ENCODE measurements at regions not wholly inside any gene's neighbourhood (a gene's known extent, or its start where the extent isn't known, plus 50 kb on each side); places are given as distances from the start of the nearest gene placed in this dataset.
"Not testable (repeated sequence)": the region's sequence is repeated elsewhere in the genome, so short reads cannot be mapped to it uniquely, and the experiment has no call there.

GRCh38 chr6:67952948-67953347, 682.1 kb upstream of the ADGRB3 start:
- H3K27ac ChIP-seq = no peak overlapping the region
- H3K4me3 ChIP-seq = no peak overlapping the region

GRCh38 chr6:67952121-67952520, 683.0 kb upstream of the ADGRB3 start:
- Histone ChIP-seq H3K27ac (no peak overlapping the region), H3K4me3 (no peak overlapping the region)

DNA sequence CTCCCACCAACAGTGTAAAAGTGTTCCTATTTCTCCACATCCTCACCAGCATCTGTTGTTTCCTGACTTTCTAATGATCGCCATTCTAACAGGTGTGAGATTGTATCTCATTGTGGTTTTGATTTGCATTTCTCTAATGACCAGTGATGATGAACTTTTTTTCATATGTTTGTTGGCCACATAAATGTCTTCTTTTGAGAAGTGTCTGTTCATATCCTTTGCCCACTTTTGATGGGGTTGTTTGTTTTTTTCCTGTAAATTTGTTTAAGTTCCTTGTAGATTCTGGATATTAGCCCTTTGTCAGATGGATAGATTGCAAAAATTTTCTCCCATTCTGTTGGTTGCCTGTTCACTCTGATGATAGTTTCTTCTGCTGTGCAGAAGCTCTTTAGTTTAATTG, 687.3 kb upstream of the ADGRB3 start:
- H3K4me3 ChIP-seq, H3K27ac ChIP-seq: not testable (repeated sequence)

- H3K27ac ChIP-seq = no peak overlapping the region
- no peak overlapping the region for H3K4me3 ChIP-seq
Measured at GRCh38 chr6:67935976-67936477, 699.1 kb upstream of the ADGRB3 start.

DNA sequence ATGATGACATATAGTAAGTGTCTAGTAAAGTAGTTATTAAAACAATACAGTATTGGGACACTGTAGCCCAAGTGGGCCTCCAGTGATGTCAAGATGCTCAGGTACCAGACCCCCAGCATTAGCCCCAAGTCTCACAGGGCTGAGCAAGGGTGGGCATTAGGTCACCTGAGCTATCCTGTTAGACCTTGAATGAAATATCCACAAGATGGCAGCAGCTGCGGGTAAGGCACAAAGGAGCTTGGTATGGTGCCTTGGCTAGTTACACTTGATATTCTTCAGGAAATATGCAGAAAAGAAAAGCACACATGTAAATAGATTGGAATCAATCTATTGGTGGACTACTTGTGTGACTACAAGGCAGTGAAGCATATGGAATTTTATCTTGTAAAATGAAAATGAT, 701.8 kb upstream of the ADGRB3 start:
- Histone ChIP-seq H3K27ac (no peak overlapping the region), H3K4me3 (no peak overlapping the region)

DNA sequence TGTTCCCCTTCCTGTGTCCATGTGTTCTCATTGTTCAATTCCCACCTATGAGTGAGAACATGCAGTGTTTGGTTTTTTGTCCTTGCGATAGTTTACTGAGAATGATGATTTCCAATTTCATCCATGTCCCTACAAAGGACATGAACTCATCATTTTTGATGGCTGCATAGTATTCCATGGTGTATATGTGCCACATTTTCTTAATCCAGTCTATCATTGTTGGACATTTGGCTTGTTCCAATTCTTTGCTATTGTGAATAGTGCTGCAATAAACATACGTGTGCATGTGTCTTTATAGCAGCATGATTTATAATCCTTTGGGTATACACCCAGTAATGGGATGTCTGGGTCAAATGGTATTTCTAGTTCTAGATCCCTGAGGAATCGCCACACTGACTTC, 712.5 kb upstream of the ADGRB3 start:
- not testable (repeated sequence) for H3K4me3 ChIP-seq, H3K27ac ChIP-seq

DNA sequence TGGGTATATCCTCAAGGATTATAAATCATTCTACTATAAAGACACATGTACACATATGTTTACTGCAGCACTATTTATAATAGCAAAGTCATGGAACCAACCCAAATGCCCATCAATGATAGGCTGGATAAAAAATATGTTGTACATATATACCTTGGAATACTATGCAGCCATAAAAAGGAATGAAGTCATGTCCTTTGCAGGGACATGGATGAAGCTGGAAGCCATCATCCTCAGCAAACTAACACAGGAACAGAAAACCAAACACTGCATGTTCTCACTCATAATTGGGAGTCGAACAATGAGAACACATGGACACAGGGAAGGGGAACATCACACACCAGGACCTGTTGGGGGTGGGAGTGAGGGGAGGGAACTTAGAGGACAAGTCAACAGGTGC, 715.0 kb upstream of the ADGRB3 start:
- H3K27ac ChIP-seq, H3K4me3 ChIP-seq: not testable (repeated sequence)

DNA sequence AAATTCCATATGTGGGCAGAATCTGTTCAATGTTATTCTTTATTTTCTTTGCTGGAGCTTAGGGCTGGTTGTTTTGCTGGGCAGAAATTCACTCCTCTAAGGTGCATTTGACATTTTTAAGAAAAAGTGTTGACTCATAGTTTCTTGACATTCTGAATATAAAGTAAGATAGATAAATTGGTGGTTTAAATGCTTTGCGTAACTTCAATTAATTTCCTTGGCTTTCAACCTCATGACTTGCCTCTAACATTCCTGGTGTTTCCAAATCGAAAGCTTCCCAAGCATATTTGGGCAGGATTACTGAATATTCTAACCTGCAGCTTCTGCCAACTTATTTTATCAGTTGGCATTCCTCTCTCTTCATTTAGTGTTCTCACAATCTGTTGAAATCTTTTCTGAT, 718.7 kb upstream of the ADGRB3 start:
- Histone ChIP-seq H3K4me3 (no peak overlapping the region), H3K27ac (no peak overlapping the region)

- no peak overlapping the region for H3K4me3 ChIP-seq
Measured at GRCh38 chr6:67914419-67914818, 720.7 kb upstream of the ADGRB3 start.

GRCh38 chr6:67909354-67909753, 725.7 kb upstream of the ADGRB3 start:
- no peak overlapping the region for H3K4me3 ChIP-seq
- H3K27ac ChIP-seq = no peak overlapping the region

More at GRCh38 chr6:67914419-67914818, 720.7 kb upstream of the ADGRB3 start:
- no peak overlapping the region for H3K27ac ChIP-seq

GRCh38 chr6:67908379-67908778, 726.7 kb upstream of the ADGRB3 start:
- no peak overlapping the region for H3K4me3 ChIP-seq
- H3K27ac ChIP-seq = no peak overlapping the region

GRCh38 chr6:67904735-67905134, 730.3 kb upstream of the ADGRB3 start:
- not testable (repeated sequence) for H3K27ac ChIP-seq, H3K4me3 ChIP-seq

DNA sequence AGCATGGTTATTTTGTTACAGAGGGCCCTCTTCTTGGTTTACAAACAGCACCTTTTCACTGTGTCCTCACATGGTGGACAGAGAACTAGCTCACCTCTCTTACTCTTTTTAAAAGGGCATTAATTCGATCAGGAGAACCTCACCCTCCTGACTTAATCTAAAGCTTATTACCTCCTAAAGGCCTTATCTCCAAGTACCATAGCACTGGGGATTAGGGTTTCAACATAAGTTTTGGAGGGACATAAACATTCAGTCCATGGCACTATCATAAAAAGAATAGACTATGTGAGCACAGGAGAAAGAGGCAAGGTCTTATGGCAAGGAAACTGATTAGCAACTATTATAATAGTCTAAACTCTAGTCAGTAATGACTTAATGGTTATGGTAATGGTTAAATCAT, 736.2 kb upstream of the ADGRB3 start:
- Histone ChIP-seq H3K4me3 (no peak overlapping the region), H3K27ac (no peak overlapping the region)

GRCh38 chr6:67897998-67898607, 737.0 kb upstream of the ADGRB3 start:
- H3K4me3 ChIP-seq = no peak overlapping the region
- no peak overlapping the region for H3K27ac ChIP-seq

DNA sequence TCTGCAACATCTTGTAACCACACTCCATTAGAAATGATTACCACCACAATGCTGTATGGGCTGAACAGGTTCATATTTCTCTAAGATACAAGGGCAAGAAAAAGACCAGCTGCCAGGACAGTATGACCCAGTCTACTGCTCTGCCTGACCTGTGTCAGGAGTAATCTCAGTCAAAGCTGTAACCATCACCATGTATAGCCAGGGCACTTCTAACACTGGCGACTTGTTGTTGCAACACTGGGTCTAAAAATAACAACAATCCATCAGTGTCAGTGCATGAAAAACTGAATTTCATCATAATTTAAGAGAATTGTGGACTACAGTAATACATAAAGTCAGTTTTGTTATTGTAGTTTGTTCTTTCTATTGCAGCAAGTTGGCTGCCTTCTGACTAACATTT, 738.6 kb upstream of the ADGRB3 start:
- Histone ChIP-seq H3K27ac (no peak overlapping the region), H3K4me3 (no peak overlapping the region)

GRCh38 chr6:67889682-67889995, 745.4 kb upstream of the ADGRB3 start:
- Histone ChIP-seq H3K27ac (no peak overlapping the region), H3K4me3 (no peak overlapping the region)

- H3K4me3 ChIP-seq = no peak overlapping the region
- no peak overlapping the region for H3K27ac ChIP-seq
Measured at GRCh38 chr6:67888886-67889681, 746.0 kb upstream of the ADGRB3 start.

GRCh38 chr6:67888546-67888885, 746.6 kb upstream of the ADGRB3 start:
- Histone ChIP-seq H3K27ac (no peak overlapping the region), H3K4me3 (no peak overlapping the region)

DNA sequence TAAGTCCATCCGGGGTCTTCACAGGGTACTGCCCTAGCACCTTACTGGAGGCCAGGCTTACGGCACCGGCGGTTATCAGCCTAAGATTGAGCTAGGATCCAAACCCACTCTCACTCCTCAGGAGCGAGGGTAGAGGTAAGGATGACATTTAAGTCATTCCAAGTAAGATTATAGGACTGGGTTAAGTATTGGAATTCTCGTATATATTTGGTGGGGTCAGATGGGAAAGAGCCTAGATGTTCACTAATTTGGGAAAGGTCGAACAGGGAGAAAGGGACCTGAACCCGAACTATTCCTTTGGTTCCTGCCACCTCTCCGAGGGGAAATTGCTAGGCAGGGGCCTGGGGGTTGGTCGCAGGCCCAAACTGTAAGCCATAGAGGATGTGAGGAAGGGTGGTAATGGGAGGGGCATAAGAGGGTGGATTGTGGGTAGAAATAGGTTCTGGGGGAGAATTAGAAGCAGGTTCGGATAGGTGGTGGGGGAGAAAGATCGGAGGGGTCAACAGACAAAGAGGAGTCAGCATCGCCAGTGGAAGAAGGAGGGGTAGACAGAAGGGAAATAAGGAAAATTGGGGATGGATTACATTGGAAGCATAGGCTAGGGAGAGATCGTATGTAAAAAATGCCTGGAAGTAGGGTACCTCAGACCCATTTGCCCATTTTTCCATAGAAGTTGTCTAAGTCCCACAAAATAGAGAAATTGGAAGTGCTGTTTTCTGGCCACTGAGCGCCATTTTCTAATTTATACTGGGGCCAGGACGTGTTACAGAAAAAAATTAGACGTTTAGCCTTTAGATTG, 747.1 kb upstream of the ADGRB3 start:
- Histone ChIP-seq H3K27ac (no peak overlapping the region), H3K4me3 (no peak overlapping the region)

DNA sequence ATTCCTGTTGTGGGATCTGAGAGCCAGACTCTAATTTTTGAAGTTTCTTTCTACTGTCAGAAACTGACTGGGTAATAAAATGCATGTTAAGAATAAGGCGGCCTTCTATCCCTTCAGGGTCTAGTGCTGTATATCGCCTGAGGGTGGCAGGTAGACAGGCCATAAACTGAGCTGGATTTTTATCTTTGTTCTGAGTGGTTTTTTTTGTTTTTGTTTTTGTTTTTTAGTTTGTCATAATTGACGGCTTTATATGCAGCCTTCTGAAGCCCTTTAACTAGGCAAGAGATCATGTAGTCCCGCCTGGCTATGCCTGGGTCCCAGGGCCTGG, 747.7 kb upstream of the ADGRB3 start:
- H3K4me3 ChIP-seq = no peak overlapping the region
- H3K27ac ChIP-seq = no peak overlapping the region

- no peak overlapping the region for H3K4me3 ChIP-seq
- no peak overlapping the region for H3K27ac ChIP-seq
Measured at GRCh38 chr6:67886840-67887292, 748.2 kb upstream of the ADGRB3 start.
